Endothelial cell (in vitro differentiated cells): ENCODE measurements at regions not wholly inside any gene's neighbourhood (a gene's known extent, or its start where the extent isn't known, plus 50 kb on each side); places are given as distances from the start of the nearest gene placed in this dataset.

Experiments
- DNase-seq: peaks from one replicate; pipeline ENCODE4 v3.0.0; 2021; ENCODE audit warnings: low spot score
- H3K27ac Mint-ChIP-seq: one replicate; pipeline ENCODE4 v1.8.0; 2021; ENCODE audit warnings: mixed read lengths, inconsistent platforms; ENCODE audit not compliant: unreplicated experiment
- H3K27me3 Mint-ChIP-seq: one replicate; pipeline ENCODE4 v1.8.0; 2021; ENCODE audit warnings: mild to moderate bottlenecking, moderate library complexity, mixed read lengths, inconsistent platforms; ENCODE audit not compliant: unreplicated experiment
- H3K36me3 Mint-ChIP-seq: one replicate; pipeline ENCODE4 v1.8.0; 2021; ENCODE audit warnings: mild to moderate bottlenecking, low read depth, mixed read lengths, inconsistent platforms; ENCODE audit not compliant: unreplicated experiment
- H3K4me1 Mint-ChIP-seq: one replicate; pipeline ENCODE4 v1.8.0; 2021; ENCODE audit warnings: mild to moderate bottlenecking, mixed read lengths, inconsistent platforms; ENCODE audit not compliant: unreplicated experiment
- H3K4me3 Mint-ChIP-seq: one replicate; pipeline ENCODE4 v1.8.0; 2021; ENCODE audit warnings: mild to moderate bottlenecking, mixed read lengths, inconsistent platforms; ENCODE audit not compliant: unreplicated experiment
- H3K9me3 Mint-ChIP-seq: one replicate; pipeline ENCODE4 v1.8.0; 2021; ENCODE audit warnings: mixed read lengths, inconsistent platforms; ENCODE audit not compliant: unreplicated experiment
- TF ChIP-seq, protein P1 (sequence below): fragments of 200-600 bp; sonication (generic); IDR thresholded peaks from one replicate; pipeline ENCODE4 v1.5.0; 2021; ENCODE audit warnings: antibody characterized with exemption; ENCODE audit not compliant: unreplicated experiment

DNA sequence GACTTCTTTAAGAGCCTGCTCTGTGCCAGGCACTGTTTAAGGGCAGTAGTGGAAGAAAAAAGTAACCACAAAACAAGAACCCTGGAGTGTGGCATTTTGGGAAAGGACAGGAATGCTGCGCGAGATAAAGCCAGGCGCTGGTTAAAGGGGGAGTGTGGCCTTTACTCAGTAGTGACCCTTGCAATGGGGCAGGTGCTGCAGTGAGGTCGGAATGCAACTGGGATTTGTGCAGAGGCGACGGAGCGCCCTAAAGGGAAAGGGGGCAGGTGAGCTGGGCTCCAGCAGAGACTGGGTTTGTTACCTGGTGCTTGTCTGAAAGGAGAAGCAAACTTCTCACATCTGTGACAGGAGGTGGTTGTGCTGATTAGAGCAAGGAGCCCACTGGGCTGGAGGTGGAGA lies 263.6 kb downstream of the ACTR3B start:
- DNase-seq = no peak
- TF ChIP-seq, protein P1, sequence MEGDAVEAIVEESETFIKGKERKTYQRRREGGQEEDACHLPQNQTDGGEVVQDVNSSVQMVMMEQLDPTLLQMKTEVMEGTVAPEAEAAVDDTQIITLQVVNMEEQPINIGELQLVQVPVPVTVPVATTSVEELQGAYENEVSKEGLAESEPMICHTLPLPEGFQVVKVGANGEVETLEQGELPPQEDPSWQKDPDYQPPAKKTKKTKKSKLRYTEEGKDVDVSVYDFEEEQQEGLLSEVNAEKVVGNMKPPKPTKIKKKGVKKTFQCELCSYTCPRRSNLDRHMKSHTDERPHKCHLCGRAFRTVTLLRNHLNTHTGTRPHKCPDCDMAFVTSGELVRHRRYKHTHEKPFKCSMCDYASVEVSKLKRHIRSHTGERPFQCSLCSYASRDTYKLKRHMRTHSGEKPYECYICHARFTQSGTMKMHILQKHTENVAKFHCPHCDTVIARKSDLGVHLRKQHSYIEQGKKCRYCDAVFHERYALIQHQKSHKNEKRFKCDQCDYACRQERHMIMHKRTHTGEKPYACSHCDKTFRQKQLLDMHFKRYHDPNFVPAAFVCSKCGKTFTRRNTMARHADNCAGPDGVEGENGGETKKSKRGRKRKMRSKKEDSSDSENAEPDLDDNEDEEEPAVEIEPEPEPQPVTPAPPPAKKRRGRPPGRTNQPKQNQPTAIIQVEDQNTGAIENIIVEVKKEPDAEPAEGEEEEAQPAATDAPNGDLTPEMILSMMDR = no peak
- Mint-ChIP-seq H3K27ac (no peak overlapping the region), H3K36me3 (no peaks in the 10 kb centered on the region), H3K9me3 (no peaks in the 10 kb centered on the region), H3K27me3 (no peaks in the 10 kb centered on the region), H3K4me1 (peaks cover 18% of the 10 kb centered on the region), H3K4me3 (no peak overlapping the region)

DNA sequence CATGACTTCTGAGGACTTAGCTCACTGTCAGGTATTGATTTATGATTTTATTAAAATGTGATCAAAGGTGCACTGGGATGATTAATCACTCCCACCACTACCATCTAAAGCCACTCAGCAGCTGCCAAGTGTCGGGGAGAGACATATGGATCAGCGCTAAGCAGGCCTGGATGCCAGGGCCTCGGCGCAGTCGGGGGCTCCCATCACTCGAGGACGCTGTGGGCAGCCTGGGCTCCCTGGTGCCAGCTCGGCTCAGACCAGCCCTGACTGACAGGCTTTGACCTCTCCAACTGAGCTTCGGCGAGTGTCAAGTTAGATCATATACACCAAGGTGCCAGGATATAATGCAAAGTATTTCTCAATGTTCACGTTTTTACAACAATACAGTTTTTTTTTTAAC lies 267.7 kb downstream of the ACTR3B start:
- no peak overlapping the region for H3K4me3 Mint-ChIP-seq
- TF ChIP-seq, protein P1 = no peak
- no peak for DNase-seq
- no peak overlapping the region for H3K27ac Mint-ChIP-seq
- H3K36me3 Mint-ChIP-seq = no peaks in the 10 kb centered on the region
- H3K27me3 Mint-ChIP-seq = no peaks in the 10 kb centered on the region
- H3K9me3 Mint-ChIP-seq = no peaks in the 10 kb centered on the region
- H3K4me1 Mint-ChIP-seq = peaks cover 13% of the 10 kb centered on the region

DNA sequence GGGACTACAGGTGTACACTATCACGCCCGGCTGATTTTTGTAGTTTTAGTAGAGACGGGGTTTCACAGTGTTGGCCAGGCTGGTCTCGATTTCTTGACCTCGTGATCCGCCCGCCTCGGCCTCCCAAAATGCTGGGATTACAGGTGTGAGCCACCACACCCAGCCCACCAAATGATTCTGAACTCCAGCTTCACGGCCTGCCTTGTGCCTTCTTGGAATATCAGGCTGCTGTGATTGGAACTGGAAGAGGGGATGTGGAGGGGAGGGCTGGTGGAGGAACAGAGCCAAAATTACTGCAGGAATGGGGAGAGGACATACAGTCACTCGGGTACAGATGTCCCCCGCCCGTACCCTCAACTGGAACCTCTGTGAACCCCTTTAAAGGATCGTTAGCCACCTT lies 268.4 kb downstream of the ACTR3B start:
- Mint-ChIP-seq H3K27ac (no peak overlapping the region), H3K36me3 (no peaks in the 10 kb centered on the region), H3K27me3 (no peaks in the 10 kb centered on the region), H3K4me1 (peaks cover 8% of the 10 kb centered on the region), H3K4me3 (no peak overlapping the region), H3K9me3 (no peaks in the 10 kb centered on the region)
- DNase-seq = no peak
- TF ChIP-seq, protein P1 = no peak

DNA sequence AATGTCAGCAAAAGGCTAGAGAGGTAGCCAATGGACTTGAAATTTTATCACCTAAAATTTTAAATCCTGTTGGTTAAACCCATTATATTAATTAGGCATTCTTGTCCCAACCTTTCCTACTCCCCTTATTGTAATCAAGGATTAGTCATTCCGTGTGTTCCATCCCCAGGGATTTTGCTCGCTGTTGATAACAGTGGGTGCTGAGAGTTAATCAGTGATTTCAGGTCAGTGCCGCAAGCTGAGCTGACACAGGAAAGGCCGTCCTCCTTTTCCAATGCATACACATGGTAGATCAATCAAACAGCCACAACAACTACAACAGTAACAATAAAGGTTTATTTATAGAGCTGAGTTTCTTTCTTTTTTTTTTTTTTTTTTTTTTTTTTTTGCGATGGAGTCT lies 271.4 kb downstream of the ACTR3B start:
- Mint-ChIP-seq H3K4me3 (no peak overlapping the region), H3K4me1 (no peaks in the 10 kb centered on the region), H3K9me3 (no peaks in the 10 kb centered on the region), H3K27ac (no peak overlapping the region), H3K36me3 (no peaks in the 10 kb centered on the region), H3K27me3 (peaks cover 1% of the 10 kb centered on the region)
- TF ChIP-seq, protein P1 = no peak
- no peak for DNase-seq

DNA sequence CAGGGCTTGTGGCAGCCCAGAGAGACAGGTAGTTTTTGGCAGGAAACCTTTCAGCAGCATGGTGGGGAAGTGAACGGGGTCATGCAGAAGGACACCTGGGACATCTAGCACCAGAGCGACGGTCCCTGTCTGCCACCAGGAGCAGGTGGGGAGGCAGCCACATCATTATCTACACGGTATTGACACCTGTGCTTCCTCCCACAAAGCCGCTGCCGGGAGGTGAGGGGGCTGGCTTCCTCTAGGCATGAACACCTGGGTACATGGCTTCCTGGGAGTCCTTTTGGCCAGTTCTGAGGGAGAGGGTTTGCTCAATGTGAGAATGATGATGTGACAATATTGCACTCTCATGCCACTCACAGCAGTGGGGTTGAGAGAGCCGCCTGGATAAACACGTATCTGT lies 275.2 kb downstream of the ACTR3B start:
- Mint-ChIP-seq H3K27ac (no peak overlapping the region), H3K4me3 (no peak overlapping the region), H3K4me1 (no peaks in the 10 kb centered on the region), H3K27me3 (peaks cover 1% of the 10 kb centered on the region), H3K9me3 (no peaks in the 10 kb centered on the region), H3K36me3 (no peaks in the 10 kb centered on the region)
- no peak for DNase-seq
- TF ChIP-seq, protein P1 = no peak
